ENCODE measurements at regions not wholly inside any gene's neighbourhood (a gene's known extent, or its start where the extent isn't known, plus 50 kb on each side); places are given as distances from the start of the nearest gene placed in this dataset.
"Not testable (repeated sequence)": the region's sequence is repeated elsewhere in the genome, so short reads cannot be mapped to it uniquely, and the experiment has no call there.

- DNase-seq (ENCODE audit: low read depth in 1 of 2, low spot score in 1 of 2) = no peak
These were observed 90.5 kb upstream of the WAC start for GRCh38 chr10:28442403-28442802.

DNA sequence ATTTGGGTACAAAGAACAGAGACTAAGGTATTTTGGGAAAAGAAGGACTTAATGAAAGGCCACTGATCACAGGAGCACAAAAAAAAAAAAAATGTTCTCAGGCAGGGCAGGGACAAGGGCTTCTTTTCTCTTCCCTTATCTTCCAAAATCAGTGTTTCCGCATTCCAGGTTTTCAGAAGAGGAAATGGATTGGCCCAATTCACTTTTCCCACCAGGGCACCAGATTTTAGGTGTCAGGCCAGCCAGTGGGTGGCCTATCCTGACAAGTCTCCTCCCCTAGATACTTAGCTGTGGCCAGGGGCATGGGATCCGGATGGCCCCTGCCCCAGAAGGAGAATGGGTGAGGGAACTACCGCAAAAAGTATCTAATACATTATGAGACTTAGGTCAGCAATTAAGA, 88.9 kb upstream of the WAC start:
- DNase-seq (ENCODE audit: low read depth in 1 of 2, low spot score in 1 of 2) = no peak

DNA sequence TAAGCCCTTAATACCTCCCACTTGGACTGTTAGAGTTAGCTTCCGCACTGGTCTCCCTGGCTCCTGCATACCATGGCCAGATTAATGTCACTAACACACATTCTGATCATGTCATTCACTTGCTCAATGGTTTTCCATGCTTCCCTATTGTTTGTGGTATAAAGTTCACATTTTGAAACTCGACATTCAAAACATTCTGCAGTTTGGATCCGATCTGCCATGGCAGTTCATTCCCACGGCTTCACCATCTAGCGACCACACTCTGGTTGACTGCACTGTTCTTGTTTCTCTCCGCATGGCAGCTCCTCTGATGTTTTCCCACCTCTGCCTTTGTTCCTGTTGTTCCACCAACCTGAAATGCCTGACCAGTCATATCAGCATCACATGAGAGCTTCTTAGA, 87.4 kb upstream of the WAC start:
- DNase-seq (ENCODE audit: low read depth in 1 of 2, low spot score in 1 of 2) = no peak

- no peak for DNase-seq (ENCODE audit: low read depth in 1 of 2, low spot score in 1 of 2)
These were observed 83.5 kb upstream of the WAC start for GRCh38 chr10:28449382-28449781.

GRCh38 chr10:28449926-28450325, 83.0 kb upstream of the WAC start:
- no peak for DNase-seq (ENCODE audit: low read depth in 1 of 2, low spot score in 1 of 2)

GRCh38 chr10:28453926-28454325, 79.0 kb upstream of the WAC start:
- DNase-seq (ENCODE audit: low read depth in 1 of 2, low spot score in 1 of 2) = no peak

DNA sequence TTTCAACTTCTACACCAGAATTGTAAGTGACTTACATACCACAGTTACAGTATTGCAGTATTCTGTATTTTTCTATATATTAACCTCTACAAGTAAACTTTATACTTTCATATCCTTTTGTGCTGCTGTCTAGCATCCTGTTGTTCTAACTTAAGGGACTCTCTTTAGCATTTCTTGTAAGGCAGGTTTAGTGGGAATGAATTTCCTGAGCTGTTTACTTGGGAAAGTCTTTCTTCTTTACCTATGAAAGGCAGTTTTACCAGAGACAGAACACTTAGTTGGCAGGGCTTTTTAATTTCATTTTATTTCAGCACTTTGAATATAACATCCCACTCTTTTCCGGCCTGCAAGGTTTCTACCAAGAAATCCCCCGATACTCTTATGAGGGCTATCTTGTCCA, 75.8 kb upstream of the WAC start:
- DNase-seq (ENCODE audit: low read depth in 1 of 2, low spot score in 1 of 2) = no peak

DNA sequence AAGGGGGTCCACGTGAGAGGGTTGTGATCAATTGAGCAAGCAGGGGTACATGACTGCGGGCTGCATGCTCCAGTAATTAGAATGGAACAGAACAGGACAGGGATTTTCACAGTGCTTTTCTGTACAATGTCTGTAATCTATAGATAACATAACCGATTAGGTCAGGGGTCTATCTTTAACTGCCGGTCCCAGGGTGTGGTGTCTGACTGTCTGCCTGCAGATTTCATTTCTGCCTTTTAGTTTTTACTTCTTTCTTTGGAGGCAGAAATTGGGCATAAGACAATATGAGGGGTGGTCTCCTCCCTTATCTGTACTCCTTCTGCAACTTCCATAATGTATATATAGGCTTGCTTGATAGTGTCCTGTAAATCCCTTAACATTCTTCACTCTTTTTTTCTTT, 75.0 kb upstream of the WAC start:
- DNase-seq (ENCODE audit: low read depth in 1 of 2, low spot score in 1 of 2) = not testable (repeated sequence)

DNA sequence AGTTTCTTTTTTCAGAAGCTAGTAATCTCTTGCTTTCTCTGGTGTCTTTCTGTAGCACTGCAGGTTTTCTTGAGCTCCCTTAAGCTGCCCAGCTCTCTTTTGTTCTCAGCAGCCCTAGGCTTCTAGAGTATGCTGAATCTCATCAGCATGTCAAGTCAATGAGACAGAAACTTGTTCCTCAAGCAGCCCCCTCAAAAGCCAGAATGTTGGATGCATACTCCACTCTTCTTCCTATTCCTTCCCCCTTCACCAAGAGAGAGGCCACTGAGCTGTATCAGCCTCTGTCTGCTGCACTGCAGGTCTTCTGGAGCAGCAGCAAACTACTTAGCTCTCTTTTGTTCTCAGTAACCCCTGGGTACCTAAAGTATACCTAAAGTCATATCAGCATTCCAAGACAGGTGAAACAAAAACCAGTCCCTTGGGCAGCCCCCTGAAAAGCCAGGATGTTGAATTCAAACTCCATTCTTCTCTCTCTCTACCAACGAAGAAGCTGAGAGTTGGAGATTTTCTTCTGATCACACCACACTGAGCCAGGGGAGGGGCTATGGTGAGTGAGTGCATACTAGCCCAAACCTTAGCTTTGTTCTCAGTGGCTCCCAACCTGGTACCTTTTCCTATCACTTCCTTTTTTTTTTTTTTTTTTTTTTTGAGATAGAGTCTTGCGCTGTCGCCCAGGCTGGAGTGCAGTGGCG, 73.3 kb upstream of the WAC start:
- no peak for DNase-seq (ENCODE audit: low read depth in 1 of 2, low spot score in 1 of 2)

DNA sequence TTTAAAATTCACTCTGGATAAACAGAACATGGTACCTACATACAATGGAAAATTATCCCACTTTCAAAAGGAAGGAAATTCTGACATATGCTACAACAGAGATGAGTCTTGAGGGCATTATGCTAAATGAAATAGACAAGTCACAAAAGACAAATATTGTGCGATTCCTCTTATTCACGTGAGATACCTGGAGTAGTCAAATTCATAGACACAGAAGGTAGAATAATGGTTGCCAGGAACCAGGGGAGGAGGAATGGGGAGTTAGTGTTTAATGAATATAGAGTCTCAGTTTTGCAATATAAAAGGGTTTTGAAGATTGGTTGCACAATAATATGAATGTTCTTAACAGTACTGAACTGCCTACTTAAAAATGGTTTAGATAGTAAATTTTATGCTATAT, 69.8 kb upstream of the WAC start:
- no peak for DNase-seq (ENCODE audit: low read depth in 1 of 2, low spot score in 1 of 2)

GRCh38 chr10:28463676-28464395, 69.1 kb upstream of the WAC start:
- DNase-seq (ENCODE audit: low read depth in 1 of 2, low spot score in 1 of 2) = no peak

DNA sequence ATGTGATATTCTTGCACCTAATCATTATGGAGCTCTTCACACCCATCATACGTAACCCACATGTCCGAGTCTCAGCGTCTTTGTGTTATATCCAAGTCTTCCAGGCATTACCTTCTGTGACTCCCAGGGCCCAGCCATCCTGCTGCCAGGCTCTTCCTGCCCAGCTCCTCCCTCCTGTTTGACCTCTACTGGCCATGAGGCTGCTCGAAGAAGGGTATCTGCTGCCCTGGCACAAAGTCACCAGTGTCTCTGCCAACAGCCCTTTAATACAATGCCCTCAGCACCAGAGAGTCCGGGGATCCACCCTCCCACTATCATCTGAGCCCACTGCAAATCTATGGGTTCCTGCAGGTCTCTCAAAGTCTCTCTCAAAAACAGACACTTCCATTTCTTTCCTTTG, 65.3 kb upstream of the WAC start:
- DNase-seq (ENCODE audit: low read depth in 1 of 2, low spot score in 1 of 2) = no peak

GRCh38 chr10:28468707-28469483, 64.0 kb upstream of the WAC start:
- DNase-seq (ENCODE audit: low read depth in 1 of 2, low spot score in 1 of 2) = no peak

DNA sequence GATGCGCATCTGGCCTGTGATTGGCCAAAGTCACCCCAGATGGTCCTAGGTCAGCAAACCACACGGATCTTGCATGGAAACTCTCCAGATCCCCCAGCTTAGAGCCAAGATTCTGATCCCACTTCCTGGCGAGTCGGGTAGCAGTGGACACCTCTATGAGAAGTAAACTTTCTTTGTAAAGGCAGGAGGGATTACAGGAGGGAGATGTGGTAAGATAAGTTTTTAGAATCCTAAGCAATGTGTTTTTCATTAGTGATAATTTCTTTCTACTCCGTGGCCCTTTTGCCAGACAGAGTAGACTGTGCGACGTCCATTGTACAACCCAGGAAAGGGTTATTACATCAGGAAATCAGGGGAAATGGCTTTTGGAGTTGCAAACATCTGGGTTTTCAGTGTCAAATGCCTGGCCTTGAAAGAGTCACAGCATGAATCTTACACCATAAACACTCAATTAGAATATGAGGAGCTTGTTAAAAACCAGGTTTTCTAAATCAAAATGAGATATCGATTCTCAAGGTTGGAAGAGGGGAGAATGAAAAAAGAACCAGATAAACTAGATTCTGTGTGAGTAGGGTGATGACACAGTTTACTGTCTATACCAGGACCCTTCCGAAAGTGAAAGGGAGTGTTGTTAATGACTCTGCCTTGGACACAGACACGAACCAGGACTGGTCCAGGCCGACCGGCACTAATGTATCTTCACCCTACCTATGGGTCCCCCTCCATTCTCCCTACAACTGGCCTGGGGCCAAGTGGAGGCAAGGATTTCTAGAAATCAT, 61.9 kb upstream of the WAC start:
- no peak for DNase-seq (ENCODE audit: low read depth in 1 of 2, low spot score in 1 of 2)

GRCh38 chr10:28471652-28472050, 61.3 kb upstream of the WAC start:
- DNase-seq (ENCODE audit: low read depth in 1 of 2, low spot score in 1 of 2) = no peak

GRCh38 chr10:28478646-28479045, 54.3 kb upstream of the WAC start:
- no peak for DNase-seq (ENCODE audit: low read depth in 1 of 2, low spot score in 1 of 2)

- DNase-seq (ENCODE audit: low read depth in 1 of 2, low spot score in 1 of 2) = no peak
These were observed 53.5 kb upstream of the WAC start for GRCh38 chr10:28479425-28479865.

GRCh38 chr10:28479927-28480627, 52.8 kb upstream of the WAC start:
- no peak for DNase-seq (ENCODE audit: low read depth in 1 of 2, low spot score in 1 of 2)

- no peak for DNase-seq (ENCODE audit: low read depth in 1 of 2, low spot score in 1 of 2)
These were observed 52.3 kb upstream of the WAC start for GRCh38 chr10:28480628-28480965.

- not testable (repeated sequence) for DNase-seq (ENCODE audit: low read depth in 1 of 2, low spot score in 1 of 2)
These were observed 51.6 kb upstream of the WAC start for GRCh38 chr10:28481346-28481745.

GRCh38 chr10:28481968-28482367, 51.0 kb upstream of the WAC start:
- DNase-seq (ENCODE audit: low read depth in 1 of 2, low spot score in 1 of 2) = no peak
